ENCODE measurements at regions not wholly inside any gene's neighbourhood (a gene's known extent, or its start where the extent isn't known, plus 50 kb on each side); places are given as distances from the start of the nearest gene placed in this dataset.

DNA sequence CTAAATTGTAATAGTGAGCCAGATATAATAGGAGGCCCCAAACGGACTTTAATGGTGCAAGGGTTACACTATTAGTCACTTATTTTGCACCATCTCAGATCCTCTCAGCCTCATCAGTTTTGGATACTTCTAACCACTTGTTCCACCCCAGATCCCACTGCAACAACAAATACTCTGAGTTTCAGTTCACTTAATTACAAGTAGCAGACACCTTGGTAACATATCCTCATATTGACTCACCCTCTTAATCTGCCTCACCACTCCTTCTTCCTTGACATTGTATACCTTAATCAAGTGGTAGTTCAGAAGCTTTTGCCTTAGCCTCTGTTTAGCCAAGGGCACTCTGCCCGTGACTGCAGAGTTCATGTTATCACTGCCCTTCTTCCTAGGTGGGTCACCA is 256.1 kb upstream of the UBASH3B start:
- no peak for DNase-seq (ENCODE audit: low spot score)

DNA sequence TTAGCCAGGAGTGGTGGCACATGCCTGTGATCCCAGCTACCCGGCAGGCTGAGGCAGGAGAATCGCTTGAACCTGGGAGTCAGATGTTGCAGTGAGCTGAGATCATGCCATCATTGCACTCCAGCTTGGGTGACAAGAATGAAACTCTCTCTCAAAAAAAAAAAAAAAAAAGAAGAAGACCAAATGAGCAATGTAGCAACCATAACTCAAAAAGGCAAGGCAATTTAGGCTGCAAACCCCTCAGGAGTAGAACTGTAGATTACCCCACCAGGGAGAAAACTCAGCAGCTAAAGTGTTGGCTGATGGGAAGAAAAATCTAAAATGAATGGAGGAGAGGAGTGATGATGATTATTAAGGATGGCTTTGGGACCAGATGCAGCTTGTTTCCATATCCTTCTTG is 256.7 kb upstream of the UBASH3B start:
- no peak for DNase-seq (ENCODE audit: low spot score)

DNA sequence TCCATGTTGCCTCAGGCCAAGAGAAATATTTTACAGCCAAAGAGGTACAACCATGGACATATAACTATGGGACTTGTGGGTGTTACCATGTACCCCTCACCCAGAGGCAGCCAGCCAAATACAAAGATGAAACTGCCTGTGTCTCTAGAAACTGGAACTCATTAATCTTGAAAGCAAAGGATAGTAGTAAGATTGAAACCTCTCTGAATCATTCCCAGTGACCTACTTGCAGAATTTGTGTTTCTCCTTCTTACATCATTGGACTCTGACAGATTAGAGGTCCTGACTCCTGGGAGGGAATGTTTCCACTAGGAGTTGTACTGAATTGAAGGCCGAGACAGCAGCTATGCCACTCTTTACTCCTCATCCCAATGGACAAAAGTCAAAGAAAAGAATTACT is 257.4 kb upstream of the UBASH3B start:
- DNase-seq (ENCODE audit: low spot score), result no peak

DNA sequence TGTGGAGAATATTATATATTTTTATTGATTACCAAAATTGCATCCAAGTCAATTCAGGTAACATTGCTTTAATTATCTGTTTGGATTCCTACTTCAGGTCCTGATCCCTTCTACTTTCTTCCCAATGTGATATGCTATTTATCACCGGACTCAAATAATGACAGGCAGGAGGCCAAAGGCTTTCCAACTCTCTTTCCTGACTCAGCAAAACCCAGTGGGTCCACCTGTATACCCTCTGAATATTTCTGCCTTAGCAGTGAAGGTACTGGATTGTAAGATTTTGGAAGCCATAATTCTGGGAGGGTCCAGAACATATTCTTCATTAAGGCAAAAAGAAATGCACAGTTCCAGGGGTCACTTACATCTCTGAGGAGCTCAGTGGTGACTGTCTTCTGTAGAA is 260.2 kb upstream of the UBASH3B start:
- DNase-seq (ENCODE audit: low spot score), result no peak

DNA sequence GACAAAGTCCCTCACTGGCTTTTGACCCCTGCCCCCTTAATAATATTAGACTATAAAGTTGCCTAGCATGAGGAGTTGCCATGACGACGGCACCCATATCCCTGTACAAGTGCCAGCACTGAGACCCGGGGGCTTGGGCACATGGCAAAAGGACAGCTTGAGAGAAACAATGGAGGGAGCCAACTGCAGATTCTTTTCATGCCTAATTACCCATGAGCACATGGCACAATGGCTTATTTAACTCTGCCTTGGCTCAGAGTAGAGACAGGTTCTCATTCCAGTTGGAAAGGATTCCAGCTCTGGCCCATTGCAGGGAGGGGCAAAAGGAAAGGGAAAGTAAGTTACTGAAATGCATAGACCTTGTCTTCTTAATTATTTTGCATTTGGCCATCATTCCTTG is 261.2 kb upstream of the UBASH3B start:
- no peak for DNase-seq (ENCODE audit: low spot score)

DNA sequence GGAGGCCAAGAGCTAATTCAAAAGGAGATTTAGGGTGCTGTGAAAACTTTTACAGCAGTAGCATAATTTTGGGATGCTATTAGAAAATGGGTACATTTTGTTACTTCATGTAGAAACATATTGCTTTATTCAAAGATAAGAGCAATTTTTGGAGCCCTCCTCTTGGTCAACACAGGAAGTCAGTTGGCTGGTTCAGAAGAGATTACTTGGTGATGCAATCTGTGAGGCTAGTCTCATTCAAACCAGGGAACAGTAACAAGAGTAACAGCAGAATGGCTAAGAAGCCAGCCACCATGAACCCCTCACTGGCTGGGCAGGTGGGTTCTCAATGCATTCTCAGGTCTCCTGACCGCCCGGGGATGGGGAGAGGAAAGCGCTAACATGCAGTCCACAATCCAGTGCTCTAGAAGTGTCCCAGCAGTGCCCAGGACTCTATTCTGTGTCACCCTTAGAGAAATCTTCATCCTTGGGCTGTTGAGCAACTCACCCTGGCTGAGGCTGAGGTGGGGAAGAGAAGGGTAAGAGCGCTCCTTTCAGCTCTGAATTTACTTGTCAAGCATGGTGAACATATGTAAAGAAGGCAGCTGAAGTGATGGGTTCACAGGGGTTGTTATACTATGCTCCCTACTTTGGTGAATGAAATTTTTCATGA is 262.2 kb upstream of the UBASH3B start:
- no peak for DNase-seq (ENCODE audit: low spot score)

DNA sequence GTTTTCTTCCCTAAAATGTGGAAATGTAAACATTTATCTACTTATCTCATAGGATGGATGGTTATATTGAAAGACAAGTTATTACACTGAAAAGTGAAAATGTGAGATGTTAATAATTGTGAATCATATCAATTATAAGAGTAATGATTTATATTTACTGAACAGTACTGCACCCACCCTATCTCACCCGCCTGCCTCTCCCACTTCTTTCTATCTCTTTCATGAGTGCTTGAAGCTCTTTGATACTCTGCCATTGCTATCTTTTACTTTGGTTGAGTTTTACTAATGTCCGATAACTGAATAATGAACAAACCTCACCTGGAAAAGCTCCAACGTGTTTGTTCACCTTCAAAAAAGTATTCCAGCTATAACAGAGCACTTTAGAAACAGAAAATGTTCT is 263.0 kb upstream of the UBASH3B start:
- DNase-seq (ENCODE audit: low spot score), result no peak

DNA sequence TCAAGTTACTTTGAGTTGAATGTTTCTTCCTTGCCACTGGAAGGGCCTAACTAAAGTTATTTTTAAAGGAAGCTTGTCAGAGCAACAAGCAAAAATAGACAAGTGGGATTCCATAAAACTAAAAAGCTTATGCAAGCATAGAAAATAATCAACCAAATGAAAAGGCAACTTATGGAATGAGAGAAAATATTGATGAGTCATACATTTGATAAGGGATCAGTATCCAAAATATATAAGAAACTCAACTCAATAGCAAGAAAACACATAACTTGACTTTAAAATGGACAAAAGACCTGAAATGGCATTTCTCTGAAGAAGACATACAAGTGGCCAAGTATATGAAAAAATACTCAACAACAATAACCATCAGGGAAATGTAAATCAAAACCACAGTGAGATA is 264.5 kb upstream of the UBASH3B start:
- no peak for DNase-seq (ENCODE audit: low spot score)

DNA sequence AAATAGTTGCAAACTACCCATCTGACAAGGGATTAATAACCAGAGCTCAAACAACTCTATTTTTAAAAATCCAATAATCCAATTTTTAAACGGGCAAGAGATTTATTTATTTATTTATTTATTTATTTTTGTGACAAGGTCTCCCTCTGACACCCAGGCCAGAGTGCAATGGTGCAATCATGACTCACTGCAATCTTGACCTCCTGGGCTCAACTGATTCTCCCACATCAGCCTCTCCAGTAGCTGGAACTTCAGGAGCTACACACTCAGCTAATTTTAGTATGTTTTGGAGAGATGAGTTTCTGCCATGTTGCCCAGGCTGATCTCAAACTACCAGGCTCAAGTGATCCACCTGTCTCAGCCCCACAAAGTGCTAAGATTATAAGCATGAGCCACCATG is 267.2 kb upstream of the BLID start:
- DNase-seq (ENCODE audit: low spot score), result no peak

DNA sequence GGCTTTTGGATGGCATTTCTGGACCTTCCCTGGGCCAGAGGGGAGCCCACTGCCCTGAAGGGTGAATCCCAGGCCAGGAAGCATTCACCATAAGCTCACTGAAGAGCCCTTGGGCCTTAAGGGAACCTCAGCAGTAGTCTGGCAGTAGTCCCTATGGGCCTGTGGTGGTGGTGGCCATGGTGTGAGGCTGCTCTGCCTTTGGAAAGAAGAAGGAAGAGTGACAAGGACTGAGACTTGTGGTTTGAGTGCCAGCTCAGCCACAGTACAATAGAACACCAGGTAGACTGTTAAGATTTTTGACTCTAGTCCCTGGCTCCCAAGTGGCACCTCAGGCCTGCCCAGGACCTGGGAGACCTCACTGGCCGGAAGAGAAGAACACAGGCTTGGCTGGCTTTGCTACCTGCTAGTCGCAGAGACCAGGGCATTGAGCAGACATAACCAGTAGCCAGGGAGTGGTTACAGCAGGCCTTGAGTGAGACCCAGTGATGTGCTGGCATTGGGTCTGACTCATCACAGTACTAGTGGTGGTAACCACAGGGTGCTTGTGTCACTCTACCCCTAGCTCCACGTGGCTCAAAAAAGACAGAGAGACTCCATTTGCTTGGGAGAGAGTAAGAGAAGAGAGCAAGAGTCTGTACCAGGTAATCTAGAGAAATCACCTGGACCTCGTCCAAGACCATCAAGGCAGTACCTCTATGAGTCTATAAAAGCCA is 259.8 kb upstream of the BLID start:
- DNase-seq (ENCODE audit: low spot score), result no peak

DNA sequence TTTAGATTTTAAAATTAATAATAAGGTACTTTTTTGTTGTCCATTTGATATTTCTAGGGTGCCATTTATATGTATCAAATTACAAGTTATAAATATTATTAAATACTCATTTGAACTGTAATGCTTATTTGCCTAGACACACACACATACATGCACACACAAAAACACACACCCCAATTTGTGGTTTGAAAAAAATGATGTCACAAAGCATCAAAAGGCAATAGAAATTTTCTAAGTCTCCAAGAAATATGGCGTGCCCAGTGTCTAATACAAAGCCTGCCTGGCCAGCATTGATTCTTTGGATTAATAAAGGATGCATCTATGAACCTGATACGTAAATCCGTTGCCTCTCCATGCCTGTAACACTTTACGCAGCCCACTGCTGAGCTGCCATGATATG is 252.8 kb upstream of the BLID start:
- no peak for DNase-seq (ENCODE audit: low spot score)

DNA sequence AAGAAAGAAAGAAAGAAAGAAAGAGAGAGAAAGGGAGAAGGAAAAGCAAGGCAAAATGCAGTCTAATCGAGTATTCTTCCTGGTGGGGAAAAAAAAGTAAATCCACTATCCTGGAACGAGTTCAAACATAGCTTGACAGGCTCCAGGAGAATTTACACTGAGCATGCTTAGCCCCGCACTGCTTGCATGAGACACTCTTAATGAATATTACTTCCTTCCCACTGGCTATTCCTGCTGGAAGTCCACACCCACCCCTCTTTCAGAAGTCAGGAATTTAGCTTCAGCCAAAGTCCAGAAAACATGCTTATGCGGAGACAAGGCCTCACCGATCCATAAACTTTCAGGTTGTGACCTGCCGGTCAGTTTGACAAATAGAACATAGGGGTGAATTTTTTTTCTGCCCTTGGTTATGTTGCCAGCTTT is 251.8 kb upstream of the BLID start:
- no peak for DNase-seq (ENCODE audit: low spot score)

DNA sequence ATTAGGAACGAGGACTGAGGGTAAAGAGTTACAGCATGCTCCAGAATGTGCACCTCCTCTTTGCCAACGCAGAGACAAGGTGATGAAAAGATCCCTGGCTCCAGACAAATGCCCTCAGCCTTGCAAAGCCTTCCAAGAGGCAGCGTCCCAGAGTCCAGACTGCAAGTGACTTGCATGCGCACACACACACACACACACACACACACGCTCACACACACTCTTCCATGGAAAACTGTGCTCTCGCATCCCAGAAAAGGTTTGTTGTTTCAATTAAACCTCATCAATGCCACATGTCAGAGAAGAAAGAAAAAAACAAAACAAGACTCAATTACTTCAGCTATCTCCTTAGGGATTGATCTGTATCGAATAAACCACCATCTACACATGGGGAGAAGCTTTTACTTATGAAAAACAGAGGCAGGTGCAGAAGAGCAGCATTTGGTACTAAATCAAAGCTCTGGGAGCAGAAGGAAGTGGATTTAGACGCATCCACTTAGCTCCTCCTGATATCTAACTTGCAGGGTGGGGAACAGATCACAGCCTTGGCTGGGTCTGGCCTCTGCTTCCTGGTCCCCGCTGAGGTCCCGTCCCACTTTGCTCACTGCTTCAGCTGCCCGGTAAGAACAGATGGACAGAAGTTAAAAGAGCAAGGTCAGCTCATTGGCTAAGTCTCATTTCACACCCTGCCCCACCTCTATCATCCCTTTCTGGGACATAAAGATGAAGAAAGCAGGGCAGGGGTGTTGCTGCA is 249.8 kb upstream of the BLID start:
- no peak for DNase-seq (ENCODE audit: low spot score)

DNA sequence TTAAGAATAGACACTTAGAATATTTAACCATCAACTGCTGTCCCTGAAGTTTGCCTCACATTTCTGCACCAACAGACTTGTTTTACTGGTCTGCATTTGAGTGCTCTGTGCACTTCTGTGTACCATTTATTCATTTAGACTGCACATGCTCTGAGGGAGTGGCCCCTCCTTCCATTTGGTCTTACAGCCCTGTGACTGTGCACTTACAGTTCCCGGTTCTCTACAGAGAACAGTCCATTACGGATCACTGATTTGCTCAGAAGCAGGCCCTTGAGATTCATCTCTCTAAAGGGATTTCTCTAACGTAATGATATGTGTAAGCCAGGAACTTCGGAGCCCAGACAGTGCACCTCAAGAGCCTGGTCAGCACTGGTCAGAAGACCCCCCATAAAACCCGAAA is 247.3 kb upstream of the BLID start:
- no peak for DNase-seq (ENCODE audit: low spot score)

DNA sequence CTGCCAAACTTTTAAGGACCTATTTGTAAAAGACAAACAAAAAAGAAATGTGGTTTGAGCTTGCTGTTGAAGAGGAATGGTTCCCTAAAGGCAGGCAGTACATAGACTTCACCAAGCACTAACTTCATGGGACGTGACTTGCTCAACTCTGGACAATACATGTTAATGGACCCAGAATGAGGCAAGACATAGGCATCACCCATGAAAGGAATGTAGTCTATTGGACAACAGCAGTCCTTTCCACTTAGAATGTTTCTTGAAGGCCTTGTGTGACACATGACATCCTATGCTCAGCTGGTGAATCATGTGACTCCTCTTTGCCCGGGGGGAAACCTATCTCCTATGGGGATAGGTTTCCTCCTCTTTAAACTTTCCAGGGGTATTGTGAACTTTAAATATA is 246.4 kb upstream of the BLID start:
- DNase-seq (ENCODE audit: low spot score), result no peak

DNA sequence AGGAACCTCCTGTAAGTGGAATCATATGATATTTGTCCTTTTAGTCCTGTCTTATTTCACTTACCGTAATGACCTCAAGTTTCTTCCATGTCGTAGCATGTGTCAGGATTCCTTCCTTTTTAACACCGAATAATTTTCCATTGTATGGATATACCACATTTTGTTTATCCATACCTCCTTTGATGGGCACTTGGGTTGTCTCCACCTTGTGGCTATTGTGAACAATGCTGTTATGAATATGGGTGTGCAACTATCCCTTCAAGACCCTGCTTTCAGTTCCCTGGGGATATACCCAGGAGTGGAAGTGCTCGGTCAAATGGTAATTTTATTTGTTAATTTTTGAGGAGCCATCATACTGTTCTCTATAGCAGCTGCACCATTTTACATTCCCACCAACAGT is 244.9 kb upstream of the BLID start:
- DNase-seq (ENCODE audit: low spot score), result no peak

DNA sequence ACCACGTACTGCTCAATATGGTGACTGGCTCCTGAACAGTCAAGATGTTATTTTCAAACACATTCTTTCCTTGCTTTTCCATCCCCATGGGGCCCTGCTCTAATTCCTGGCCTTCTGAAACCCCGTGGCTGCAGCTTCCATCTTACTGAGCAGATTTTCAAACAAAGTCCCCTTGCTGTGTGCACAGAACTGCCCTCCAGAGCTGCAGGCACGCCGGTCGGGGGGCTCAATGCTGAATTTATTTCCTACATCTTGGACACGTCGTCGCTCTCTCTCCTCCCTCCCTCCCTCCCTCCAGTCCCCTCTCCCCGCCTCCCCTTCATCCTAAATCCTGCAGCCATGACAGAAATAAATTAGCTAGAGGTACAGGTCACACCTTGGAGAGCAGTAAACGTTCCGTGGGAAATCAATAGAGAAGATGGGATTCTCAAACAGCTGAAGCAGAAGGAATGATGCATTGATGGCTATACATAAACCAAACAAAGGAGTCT is 243.1 kb upstream of the BLID start:
- DNase-seq (ENCODE audit: low spot score), result no peak

DNA sequence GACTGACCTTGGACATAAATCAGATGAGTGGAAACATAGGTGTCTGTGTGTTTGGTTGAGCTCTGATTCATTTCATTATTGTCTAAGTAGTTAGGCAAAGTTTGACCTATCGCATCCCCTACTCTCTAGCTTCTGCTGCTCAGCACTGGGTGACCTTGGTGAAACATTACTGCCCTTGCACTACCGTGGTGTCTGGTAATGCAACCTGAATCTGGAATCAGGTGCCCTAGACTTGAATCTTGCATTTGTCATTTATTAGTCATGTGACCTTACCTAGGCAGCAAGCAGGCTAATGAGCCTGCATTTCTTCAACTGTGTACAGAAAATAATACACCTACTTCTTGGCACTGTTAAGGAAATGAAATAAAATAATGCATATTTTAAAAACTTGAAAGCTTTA is 242.3 kb upstream of the BLID start:
- DNase-seq (ENCODE audit: low spot score), result no peak

DNA sequence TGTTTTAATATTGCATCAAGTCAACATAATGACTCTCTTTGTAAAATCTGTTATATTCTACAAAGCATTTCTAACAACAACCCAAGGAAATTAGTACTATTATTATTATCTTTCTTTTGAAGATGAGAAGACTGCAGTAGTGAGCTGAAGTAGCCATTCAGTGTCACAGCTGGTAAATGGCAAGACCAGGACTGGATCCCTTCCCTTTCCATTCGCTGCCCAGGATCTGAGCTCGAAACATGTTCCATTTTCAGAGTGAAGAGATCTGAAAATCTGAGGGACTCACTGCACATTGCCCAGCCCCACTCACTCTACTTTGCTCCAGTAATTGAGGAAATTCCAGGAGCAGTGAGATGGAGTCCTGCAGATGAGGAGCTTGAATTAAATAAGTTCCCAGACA is 240.0 kb upstream of the BLID start:
- no peak for DNase-seq (ENCODE audit: low spot score)

DNA sequence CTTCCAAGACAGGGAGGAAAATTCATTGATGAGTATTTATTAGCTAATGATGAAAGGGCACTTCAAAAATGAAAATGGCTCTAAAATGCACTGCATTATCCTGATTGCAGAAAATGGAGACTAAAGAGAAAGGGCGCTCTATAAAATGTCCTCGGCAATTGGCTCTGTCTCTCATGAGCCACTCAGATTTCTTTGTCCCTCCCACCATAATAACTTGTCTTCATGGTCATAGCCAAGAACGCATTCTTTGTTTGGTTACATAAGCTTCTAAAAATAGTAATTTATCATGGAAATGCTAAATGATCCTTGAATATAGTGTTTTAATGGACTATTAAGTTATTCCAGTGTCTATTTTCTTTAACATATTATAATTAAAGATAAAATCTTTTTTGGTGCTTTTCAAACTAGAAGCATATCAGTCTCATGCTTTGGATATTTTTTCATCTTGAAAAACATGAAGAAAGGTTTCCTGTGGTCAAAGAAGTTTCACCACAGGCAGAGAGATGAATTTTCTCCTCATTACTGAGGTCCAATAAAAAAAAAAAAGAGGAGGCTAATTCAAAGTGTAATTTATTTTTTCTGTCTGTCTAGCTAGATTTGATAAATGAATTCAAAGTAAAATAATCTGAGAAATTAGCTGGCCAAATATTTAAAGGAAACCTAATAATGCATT is 238.1 kb upstream of the BLID start:
- DNase-seq (ENCODE audit: low spot score), result no peak

DNA sequence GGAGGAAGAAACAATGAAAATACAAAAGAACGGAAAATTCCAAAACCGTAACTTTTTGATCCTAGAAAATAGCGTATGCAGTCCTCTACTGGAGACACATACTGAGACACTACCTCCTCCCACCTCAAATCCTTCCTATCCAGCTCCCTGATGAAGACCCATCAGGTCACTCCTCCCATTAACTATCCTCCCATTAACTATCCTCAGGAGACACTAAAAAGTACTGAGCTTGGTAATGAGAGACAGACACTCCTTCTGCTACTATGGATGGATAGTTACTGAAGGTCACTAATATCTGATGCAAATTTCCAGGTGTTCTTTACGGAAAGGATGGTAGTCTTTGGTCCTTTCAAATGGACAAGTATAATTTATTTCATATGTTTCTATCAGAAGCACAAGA is 237.5 kb upstream of the BLID start:
- no peak for DNase-seq (ENCODE audit: low spot score)

DNA sequence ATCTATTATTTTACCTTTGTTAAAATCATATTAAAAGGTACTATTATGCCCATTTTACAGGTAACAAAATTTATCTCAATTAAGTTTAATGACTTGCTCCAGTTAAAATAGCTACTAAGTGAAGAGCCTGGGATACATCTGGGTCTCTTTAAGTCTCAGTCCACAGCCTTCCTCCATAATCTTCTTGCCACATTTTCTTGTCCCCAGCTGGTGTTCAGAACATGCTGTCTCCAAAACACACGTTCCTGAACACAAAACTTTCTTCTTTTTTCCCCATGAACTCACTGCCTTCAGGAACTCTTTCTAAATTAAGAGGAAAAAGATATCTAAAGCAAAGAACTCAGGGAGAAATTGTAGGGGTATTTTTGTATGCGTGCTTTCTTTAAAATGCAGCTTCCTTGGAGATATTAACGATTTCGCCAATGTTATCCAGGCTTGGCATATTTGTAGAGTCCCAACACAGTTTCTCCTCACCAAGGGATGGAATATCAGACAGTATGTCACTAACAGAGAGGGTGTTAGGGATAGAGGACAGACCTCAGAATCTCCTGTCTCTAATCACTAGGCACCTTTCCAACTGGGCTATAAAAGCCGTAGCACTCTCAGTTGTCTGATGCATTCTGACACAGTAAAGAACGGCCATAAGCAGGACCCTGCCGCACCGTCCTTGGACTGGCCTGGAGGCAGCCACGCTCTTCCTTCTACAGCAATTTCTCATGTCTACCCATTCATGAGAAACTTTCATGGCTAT is 232.8 kb upstream of the BLID start:
- DNase-seq (ENCODE audit: low spot score), result no peak
